GM20000 (cell line): ENCODE measurements at regions not wholly inside any gene's neighbourhood (a gene's known extent, or its start where the extent isn't known, plus 50 kb on each side); places are given as distances from the start of the nearest gene placed in this dataset.

ENCODE experiments used
- DNase-seq: peaks from one replicate; pipeline ENCODE4 v3.0.0; 2012; ENCODE audit warnings: low spot score
- CTCF ChIP-seq: IDR thresholded peaks from 2 replicates; pipeline ENCODE4 v1.5.1; 2012; ENCODE audit warnings: mild to moderate bottlenecking, control low read depth; ENCODE audit errors: extremely low read depth, missing control alignments

- DNase-seq: no peak
Observed at GRCh38 chr1:220370041-220370700, 97.9 kb upstream of the RAB3GAP2 start.

GRCh38 chr1:220369511-220369910 lies 97.3 kb upstream of the RAB3GAP2 start:
- no peak for TF ChIP-seq CTCF
- DNase-seq: no peak

More at GRCh38 chr1:220370041-220370700, 97.9 kb upstream of the RAB3GAP2 start:
- no peak for TF ChIP-seq CTCF

GRCh38 chr1:220368352-220369265 lies 96.4 kb upstream of the RAB3GAP2 start:
- TF ChIP-seq CTCF: no peak
- no peak for DNase-seq

GRCh38 chr1:220367833-220368232 lies 95.6 kb upstream of the RAB3GAP2 start:
- DNase-seq: no peak
- TF ChIP-seq CTCF: no peak

- no peak for DNase-seq
- no peak for TF ChIP-seq CTCF
Observed at GRCh38 chr1:220366269-220366668, 94.0 kb upstream of the RAB3GAP2 start.

GRCh38 chr1:220363196-220363837 lies 91.1 kb upstream of the RAB3GAP2 start:
- no peak for TF ChIP-seq CTCF
- DNase-seq: no peak
